HL-60 (cell line): ENCODE measurements at regions not wholly inside any gene's neighbourhood (a gene's known extent, or its start where the extent isn't known, plus 50 kb on each side); places are given as distances from the start of the nearest gene placed in this dataset.

Experiments
- DNase-seq, 2 experiments: peaks; one replicate each; pipeline ENCODE4 v3.0.0-alpha.2; 2010 to 2020; ENCODE audit warnings: low read depth in 1 of 2, low spot score in 1 of 2
- H3K27ac ChIP-seq: fragments of 250-450 bp; sonication (Bioruptor Pico); replicated peaks from 2 replicates; pipeline ENCODE4 v1.5.1; 2020; ENCODE audit warnings: mild to moderate bottlenecking, moderate library complexity
- H3K27me3 ChIP-seq: fragments of 250-450 bp; sonication (Bioruptor Pico); 2 replicates; pipeline ENCODE4 v1.5.1; 2021; ENCODE audit warnings: mild to moderate bottlenecking, moderate library complexity; ENCODE audit not compliant: insufficient read depth, poor library complexity, severe bottlenecking
- H3K4me3 ChIP-seq: replicated peaks from 2 replicates; pipeline ENCODE4 v1.5.1; 2011; ENCODE audit warnings: mild to moderate bottlenecking, control low read depth, low read length; ENCODE audit not compliant: insufficient read depth
- GABPA ChIP-seq: IDR thresholded peaks from 2 replicates; pipeline ENCODE4 v1.6.1; 2012; ENCODE audit warnings: low read depth
- POLR2AphosphoS5 ChIP-seq: IDR thresholded peaks from 2 replicates; pipeline ENCODE4 v1.6.1; 2012; ENCODE audit warnings: low read depth
- SPI1 ChIP-seq: IDR thresholded peaks from 2 replicates; pipeline ENCODE4 v1.6.1; 2012; ENCODE audit warnings: low read depth, mild to moderate bottlenecking, borderline replicate concordance
- TF ChIP-seq, protein P1 (sequence below): IDR thresholded peaks from 2 replicates; pipeline ENCODE4 v1.6.1; 2012; ENCODE audit warnings: low read depth; ENCODE audit not compliant: insufficient replicate concordance
- TF ChIP-seq, protein P2 (sequence below): IDR thresholded peaks from one replicate; pipeline ENCODE4 v1.5.1; 2011; ENCODE audit warnings: low read length, control low read depth, inconsistent platforms; ENCODE audit not compliant: insufficient read depth

DNA sequence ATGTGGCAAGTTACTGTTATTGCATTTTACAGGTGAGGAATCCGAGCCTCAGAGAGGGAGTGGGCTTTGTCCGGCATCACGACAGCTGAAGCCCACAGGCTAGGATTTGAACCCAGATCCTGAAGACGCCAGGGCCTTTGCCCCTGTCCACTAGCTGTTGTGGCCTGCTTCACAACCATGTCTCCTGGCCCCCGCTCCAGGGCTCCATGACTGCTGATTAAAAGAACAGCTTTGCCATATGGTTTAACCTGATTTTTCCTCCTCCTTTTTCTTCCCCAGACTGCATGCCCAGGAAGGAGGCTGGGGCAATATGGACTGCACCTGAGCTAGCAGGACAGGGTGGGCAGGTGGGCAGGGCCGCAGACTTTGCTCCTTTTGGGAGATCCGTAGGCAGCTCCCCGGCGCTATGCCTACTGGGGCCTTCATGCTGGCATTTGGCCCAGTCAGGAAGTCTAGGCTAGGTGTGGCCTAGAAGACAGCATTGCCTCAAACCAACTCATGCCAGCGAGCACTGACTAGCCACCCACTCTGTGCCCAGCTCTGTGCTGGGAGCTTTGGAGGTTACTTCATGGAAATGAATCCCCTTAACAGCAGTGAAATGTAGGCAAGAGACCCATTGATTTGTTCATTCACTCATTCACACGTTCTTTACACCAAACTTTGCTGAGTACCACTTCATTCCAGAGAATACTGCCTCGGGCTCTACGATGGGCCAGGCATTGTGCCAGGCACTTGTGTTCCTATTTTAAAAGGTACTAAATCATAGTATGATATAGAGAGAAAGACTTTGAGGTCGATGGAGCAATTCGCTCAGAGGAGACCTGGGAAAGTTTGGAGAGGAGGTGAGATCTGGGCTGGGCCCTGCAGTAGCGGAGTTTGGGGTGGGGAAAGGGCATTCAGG, 94.3 kb upstream of the CPEB4 start:
- TF ChIP-seq, protein P1, sequence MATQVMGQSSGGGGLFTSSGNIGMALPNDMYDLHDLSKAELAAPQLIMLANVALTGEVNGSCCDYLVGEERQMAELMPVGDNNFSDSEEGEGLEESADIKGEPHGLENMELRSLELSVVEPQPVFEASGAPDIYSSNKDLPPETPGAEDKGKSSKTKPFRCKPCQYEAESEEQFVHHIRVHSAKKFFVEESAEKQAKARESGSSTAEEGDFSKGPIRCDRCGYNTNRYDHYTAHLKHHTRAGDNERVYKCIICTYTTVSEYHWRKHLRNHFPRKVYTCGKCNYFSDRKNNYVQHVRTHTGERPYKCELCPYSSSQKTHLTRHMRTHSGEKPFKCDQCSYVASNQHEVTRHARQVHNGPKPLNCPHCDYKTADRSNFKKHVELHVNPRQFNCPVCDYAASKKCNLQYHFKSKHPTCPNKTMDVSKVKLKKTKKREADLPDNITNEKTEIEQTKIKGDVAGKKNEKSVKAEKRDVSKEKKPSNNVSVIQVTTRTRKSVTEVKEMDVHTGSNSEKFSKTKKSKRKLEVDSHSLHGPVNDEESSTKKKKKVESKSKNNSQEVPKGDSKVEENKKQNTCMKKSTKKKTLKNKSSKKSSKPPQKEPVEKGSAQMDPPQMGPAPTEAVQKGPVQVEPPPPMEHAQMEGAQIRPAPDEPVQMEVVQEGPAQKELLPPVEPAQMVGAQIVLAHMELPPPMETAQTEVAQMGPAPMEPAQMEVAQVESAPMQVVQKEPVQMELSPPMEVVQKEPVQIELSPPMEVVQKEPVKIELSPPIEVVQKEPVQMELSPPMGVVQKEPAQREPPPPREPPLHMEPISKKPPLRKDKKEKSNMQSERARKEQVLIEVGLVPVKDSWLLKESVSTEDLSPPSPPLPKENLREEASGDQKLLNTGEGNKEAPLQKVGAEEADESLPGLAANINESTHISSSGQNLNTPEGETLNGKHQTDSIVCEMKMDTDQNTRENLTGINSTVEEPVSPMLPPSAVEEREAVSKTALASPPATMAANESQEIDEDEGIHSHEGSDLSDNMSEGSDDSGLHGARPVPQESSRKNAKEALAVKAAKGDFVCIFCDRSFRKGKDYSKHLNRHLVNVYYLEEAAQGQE = no peak
- TF ChIP-seq GABPA (no peak), POLR2AphosphoS5 (no peak), SPI1 (no peak)
- TF ChIP-seq, protein P2, sequence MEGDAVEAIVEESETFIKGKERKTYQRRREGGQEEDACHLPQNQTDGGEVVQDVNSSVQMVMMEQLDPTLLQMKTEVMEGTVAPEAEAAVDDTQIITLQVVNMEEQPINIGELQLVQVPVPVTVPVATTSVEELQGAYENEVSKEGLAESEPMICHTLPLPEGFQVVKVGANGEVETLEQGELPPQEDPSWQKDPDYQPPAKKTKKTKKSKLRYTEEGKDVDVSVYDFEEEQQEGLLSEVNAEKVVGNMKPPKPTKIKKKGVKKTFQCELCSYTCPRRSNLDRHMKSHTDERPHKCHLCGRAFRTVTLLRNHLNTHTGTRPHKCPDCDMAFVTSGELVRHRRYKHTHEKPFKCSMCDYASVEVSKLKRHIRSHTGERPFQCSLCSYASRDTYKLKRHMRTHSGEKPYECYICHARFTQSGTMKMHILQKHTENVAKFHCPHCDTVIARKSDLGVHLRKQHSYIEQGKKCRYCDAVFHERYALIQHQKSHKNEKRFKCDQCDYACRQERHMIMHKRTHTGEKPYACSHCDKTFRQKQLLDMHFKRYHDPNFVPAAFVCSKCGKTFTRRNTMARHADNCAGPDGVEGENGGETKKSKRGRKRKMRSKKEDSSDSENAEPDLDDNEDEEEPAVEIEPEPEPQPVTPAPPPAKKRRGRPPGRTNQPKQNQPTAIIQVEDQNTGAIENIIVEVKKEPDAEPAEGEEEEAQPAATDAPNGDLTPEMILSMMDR = no peak
- no peak for DNase-seq
- Histone ChIP-seq H3K4me3 (no peak overlapping the region), H3K27me3 (no peaks in the 10 kb centered on the region), H3K27ac (no peak overlapping the region)

DNA sequence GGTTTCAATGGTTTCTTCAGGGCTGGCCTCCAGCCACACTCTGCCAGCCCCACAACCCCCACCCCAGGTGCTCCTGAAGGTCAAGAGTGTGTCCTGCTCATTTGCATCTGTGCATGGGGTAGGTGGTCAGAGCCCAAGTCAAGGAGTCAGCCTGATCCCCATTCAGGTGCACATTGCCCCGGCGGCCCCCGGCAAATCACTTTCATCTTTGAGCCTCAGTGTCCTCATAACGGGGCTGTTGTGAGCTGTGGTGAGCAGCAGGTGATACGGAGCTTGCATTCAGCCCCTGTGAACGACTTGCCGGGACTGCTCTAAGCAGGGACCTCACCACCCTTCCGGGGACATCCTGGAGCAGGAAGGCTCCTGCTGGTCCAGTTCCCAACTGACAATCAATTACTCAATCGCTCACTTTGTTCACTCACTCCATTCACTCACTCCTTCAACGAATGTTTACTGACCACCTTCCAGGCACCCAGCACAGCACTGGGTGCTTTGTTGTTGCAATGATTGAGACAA, 93.2 kb upstream of the CPEB4 start:
- no peak overlapping the region for H3K27ac ChIP-seq
- H3K4me3 ChIP-seq = no peak overlapping the region
- H3K27me3 ChIP-seq = no peaks in the 10 kb centered on the region
- TF ChIP-seq, protein P2 = no peak
- TF ChIP-seq GABPA (no peak), POLR2AphosphoS5 (no peak), SPI1 (no peak)
- TF ChIP-seq, protein P1 = no peak
- no peak for DNase-seq

DNA sequence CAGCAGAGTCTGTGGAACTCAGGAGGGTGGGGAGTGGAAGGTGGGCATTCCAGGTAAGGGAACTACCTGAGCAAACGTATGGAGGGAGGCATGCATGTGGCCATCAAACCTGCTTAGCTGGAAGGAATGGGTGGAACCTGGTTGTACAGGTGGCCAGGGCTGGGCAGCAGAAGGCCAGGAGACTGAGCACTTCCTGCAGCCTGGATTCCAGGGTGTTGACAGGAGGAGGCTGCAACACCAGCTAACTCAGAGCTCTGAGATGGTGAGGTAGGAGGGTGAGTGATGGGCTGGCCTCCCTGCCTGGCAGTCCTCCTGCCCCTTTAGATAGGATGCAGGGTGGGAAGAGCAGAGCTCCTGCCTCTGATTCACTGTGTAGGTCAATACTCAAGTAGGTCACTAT, 92.5 kb upstream of the CPEB4 start:
- TF ChIP-seq GABPA (no peak), POLR2AphosphoS5 (no peak), SPI1 (no peak)
- TF ChIP-seq, protein P2 = no peak
- TF ChIP-seq, protein P1 = no peak
- Histone ChIP-seq H3K4me3 (no peak overlapping the region), H3K27me3 (no peaks in the 10 kb centered on the region), H3K27ac (no peak overlapping the region)
- DNase-seq = no peak
